ENCODE measurements at regions not wholly inside any gene's neighbourhood (a gene's known extent, or its start where the extent isn't known, plus 50 kb on each side); places are given as distances from the start of the nearest gene placed in this dataset.

DNA sequence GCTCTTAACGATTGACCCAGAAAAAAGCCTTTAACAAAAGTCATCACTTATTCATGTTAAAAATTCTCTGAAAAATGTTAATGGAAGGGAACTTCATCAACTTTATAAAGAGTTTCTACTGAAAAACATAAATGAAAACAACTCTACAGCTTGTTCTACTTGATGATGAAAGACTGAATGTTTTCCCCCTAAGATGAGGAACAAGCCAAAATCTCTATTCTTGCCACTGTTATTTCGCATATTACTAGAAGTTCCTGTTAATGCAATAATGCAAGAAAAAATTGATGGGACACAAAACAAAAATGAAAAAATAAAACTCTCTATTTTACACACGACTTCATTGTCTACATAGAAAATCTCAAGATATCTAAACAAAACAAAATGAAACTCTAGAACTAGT, 249.8 kb upstream of the AKR1E2 start:
- Histone ChIP-seq H3K27me3 (ENCODE audit: low read depth) (no peaks in the 10 kb centered on the region), H3K4me3 (no peak overlapping the region), H3K36me3 (no peaks in the 10 kb centered on the region), H3K9me3 (no peaks in the 10 kb centered on the region), H3K4me1 (no peaks in the 10 kb centered on the region), H3K27ac (no peak overlapping the region)
- intact Hi-C loops (cut with DNase I): no loop called here
- TF ChIP-seq, protein P1, sequence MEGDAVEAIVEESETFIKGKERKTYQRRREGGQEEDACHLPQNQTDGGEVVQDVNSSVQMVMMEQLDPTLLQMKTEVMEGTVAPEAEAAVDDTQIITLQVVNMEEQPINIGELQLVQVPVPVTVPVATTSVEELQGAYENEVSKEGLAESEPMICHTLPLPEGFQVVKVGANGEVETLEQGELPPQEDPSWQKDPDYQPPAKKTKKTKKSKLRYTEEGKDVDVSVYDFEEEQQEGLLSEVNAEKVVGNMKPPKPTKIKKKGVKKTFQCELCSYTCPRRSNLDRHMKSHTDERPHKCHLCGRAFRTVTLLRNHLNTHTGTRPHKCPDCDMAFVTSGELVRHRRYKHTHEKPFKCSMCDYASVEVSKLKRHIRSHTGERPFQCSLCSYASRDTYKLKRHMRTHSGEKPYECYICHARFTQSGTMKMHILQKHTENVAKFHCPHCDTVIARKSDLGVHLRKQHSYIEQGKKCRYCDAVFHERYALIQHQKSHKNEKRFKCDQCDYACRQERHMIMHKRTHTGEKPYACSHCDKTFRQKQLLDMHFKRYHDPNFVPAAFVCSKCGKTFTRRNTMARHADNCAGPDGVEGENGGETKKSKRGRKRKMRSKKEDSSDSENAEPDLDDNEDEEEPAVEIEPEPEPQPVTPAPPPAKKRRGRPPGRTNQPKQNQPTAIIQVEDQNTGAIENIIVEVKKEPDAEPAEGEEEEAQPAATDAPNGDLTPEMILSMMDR (IDR thresholded peaks at IDR 0.05): no peak
- DNase-seq: no peak
- no peak for ATAC-seq

DNA sequence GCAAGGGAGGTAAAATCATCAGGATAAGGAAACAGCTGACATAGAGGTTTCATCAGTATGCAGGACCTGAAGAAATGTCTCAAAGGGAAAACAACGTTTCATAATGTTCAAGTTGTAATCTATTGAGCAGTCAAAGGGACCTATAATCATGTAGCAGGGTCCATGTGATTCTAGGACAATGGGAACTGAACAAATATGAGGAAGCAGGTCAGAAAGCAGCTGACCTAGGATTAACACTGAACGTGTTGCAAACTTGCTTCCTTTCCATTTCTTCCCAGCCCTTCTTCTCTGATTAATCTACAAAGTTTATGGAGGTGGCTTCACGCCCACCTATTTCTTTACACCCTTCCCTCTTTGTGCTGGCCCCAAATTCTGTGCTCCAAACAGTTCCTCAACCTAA, 256.9 kb upstream of the AKR1E2 start:
- intact Hi-C loops (cut with DNase I): no loop called here
- Histone ChIP-seq H3K27ac (no peak overlapping the region), H3K36me3 (no peaks in the 10 kb centered on the region), H3K4me1 (no peaks in the 10 kb centered on the region), H3K4me3 (no peak overlapping the region), H3K27me3 (ENCODE audit: low read depth) (no peaks in the 10 kb centered on the region), H3K9me3 (no peaks in the 10 kb centered on the region)
- ATAC-seq: peak; percentile 73 to 77
- TF ChIP-seq, protein P1 (IDR thresholded peaks at IDR 0.05): no peak
- no peak for DNase-seq

DNA sequence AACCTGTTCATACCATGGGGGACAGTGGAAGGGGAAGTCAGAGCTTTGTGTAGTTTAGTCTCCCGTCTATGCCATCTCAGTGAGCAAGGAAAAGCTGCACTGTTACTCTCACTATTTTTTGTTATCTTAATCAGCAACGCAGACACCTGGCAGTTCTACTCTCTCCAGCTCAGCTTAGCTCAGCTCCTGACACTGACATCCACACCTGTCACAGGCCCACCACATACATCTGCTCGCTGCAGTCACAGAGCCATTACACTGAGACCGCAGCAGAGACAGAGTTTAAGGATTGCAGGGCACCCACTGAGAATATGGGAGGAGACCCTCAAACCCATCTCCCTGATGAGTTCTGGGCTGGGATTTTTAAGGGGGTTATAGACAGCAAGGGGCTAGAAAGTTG, 257.3 kb upstream of the AKR1E2 start:
- ATAC-seq (no peak), DNase-seq (no peak)
- H3K27me3 ChIP-seq (ENCODE audit: low read depth): no peaks in the 10 kb centered on the region
- no peak overlapping the region for H3K27ac ChIP-seq
- H3K4me1 ChIP-seq: no peaks in the 10 kb centered on the region
- H3K9me3 ChIP-seq: no peaks in the 10 kb centered on the region
- H3K4me3 ChIP-seq: no peak overlapping the region
- no peaks in the 10 kb centered on the region for H3K36me3 ChIP-seq
- intact Hi-C loops (cut with DNase I): no loop called here
- TF ChIP-seq, protein P1 (IDR thresholded peaks at IDR 0.05): no peak

DNA sequence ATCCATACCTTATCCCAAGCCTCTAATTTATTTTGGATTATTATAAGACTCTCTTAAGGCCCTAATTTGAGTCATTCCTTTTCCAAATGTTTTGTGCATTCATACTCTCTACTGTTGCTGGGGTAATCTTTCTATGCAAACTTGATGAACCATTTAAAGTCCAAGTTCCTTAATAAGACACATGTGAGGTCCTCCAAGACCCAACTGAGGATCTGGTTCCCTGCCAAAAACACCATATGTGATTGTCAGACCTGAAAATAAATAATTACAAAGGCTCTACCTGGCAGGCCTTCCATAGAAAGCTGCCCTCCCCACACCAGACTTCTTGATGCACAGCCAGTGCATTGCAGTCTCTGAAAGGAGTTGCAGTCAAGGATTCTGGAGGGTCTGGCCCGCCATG, 257.9 kb upstream of the AKR1E2 start:
- DNase-seq (no peak), ATAC-seq (no peak)
- Histone ChIP-seq H3K27ac (no peak overlapping the region), H3K9me3 (no peaks in the 10 kb centered on the region), H3K36me3 (no peaks in the 10 kb centered on the region), H3K27me3 (ENCODE audit: low read depth) (no peaks in the 10 kb centered on the region), H3K4me1 (no peaks in the 10 kb centered on the region), H3K4me3 (no peak overlapping the region)
- TF ChIP-seq, protein P1 (IDR thresholded peaks at IDR 0.05): no peak
- intact Hi-C loops (cut with DNase I): no loop called here

DNA sequence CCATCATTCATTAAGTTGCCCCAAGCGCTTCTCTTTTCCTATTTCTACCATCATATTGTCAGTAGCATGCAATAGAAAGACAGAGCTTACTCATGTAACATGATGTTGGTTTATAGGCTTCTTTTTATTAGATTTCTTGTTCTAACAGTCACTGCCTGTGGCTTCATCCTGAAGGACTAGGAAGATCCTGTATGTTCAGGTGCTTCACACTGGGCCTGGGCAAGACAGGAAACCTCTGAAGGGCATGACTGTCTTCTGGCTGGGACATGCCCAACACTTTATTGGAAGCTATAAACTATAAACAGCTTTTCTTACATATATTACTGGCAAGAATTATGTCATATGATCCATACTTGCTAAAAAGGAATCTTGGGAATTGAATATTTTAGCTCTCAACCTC, 258.4 kb upstream of the AKR1E2 start:
- intact Hi-C loops (cut with DNase I): no loop called here
- TF ChIP-seq, protein P1 (IDR thresholded peaks at IDR 0.05): no peak
- no peak for DNase-seq
- Histone ChIP-seq H3K36me3 (no peaks in the 10 kb centered on the region), H3K4me1 (no peaks in the 10 kb centered on the region), H3K9me3 (no peaks in the 10 kb centered on the region), H3K27ac (no peak overlapping the region), H3K4me3 (no peak overlapping the region), H3K27me3 (ENCODE audit: low read depth) (no peaks in the 10 kb centered on the region)
- ATAC-seq: no peak

DNA sequence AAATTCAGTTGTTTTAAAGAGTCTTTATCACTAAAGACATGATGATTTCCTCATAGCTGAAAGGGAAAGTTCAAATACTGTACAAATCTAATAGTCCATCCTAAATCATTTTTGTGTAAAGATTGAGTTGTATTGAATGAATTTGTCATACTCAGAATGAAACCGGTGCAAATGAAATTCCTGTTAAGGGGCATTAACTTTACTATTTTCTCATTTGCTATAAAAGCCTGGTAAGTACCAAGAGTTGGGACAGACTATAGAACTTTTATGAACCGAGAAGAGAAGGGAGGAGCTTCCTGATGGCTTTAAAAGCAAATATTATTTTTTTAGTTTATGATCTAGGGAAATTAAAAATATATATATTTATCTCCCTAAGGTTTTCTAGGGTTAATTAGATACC, 260.0 kb upstream of the AKR1E2 start:
- DNase-seq (no peak), ATAC-seq (no peak)
- H3K27ac ChIP-seq: no peak overlapping the region
- no peaks in the 10 kb centered on the region for H3K4me1 ChIP-seq
- TF ChIP-seq, protein P1 (IDR thresholded peaks at IDR 0.05): no peak
- no peaks in the 10 kb centered on the region for H3K36me3 ChIP-seq
- H3K4me3 ChIP-seq: no peak overlapping the region
- H3K9me3 ChIP-seq: no peaks in the 10 kb centered on the region
- intact Hi-C loops (cut with DNase I): no loop called here
- H3K27me3 ChIP-seq (ENCODE audit: low read depth): no peaks in the 10 kb centered on the region

Measured in lower lobe of right lung (tissue), 2 donors.